NCI-H2107 treated with DMSO at 0.1 percent for 48 hours (cell line): ENCODE measurements at regions not wholly inside any gene's neighbourhood (a gene's known extent, or its start where the extent isn't known, plus 50 kb on each side); places are given as distances from the start of the nearest gene placed in this dataset.

Source experiments
- DNase-seq: peaks from one replicate; lab custom pipeline; 2025; ENCODE audit not compliant: unreplicated experiment; lab: John Stamatoyannopoulos, UW

DNA sequence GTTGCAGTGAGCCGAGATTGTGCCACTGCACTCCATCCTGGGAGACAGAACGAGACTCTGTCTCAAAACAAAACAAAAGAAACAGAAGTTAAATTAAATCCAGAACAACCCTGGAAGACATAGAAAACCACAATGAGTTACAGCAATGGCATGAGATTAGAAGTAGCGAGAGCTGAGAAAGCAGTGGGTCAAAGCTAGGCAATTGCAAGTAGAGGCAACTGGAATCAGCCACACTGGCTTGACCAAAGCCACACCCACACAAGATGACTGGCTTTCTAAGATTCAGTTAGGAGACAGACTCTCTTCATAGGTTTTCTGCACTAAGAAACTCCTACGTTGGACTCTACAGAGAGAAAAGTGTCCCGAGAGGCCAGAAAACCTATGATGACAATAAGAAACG, 443.0 kb downstream of the GPM6A start:
- DNase-seq, result no peak

GRCh38 chr4:175371091-175371490, 441.0 kb downstream of the GPM6A start:
- DNase-seq, result no peak

- no peak for DNase-seq
Measured at GRCh38 chr4:175373031-175373430, 439.0 kb downstream of the GPM6A start.

DNA sequence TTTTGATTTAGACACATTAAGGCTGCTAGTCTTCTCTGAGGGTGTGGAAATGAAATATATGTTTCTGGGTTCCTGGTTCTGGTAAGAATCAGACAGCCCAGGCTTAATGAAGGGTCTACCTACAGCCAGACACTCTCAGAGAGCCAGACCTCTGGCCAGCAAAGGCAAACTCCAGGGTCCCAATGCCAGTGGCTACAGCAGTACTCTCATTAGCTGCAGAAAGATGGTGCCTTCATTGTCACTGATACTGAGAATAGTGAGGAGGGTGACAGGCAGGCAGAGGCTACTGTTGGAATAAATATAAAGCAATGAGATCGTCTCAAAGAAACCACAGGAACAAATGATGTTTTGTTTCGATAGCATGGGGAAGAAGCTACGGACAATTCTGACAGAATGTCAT, 437.6 kb downstream of the GPM6A start:
- DNase-seq, result no peak

GRCh38 chr4:175376287-175376977, 435.6 kb downstream of the GPM6A start:
- DNase-seq, result no peak

DNA sequence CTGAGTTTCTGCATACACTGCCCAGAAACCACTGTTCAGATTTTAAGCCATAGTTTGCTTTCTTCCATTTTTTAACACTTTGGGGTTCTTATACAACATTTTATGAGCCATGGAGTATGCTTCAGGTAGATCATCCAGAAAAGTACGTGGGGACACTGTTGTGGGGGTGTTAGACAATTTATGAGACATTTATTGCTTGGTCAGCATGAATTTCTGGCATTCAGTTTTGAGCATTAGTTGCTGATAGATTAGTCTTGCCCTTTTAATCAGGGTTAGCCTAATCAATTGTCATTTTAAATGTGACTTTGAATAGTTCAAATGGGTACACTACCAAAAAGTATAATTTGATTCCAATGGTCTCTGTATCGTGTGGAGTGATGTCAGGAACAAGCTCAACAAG, 434.9 kb downstream of the GPM6A start:
- DNase-seq, result no peak

DNA sequence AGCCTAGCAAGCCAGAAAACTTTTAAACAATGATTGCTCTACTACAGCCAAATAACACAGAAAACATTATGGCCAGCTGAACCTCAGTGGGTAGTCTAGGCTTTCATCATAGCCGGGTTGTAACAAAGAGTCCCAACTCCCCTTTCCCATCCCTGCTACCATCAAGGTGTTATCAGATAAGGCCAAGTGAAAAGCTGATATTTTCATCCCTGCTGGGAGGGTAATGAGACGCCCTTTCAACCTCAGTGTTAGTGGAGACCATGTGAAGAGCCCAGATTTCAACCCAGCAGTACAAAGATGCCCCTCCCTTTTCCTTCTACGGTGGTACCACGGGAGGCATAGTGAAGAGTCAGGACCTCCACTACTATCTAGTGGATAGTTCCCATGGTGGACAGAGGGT, 433.7 kb downstream of the GPM6A start:
- no peak for DNase-seq

- no peak for DNase-seq
Measured at GRCh38 chr4:175380841-175381240, 431.2 kb downstream of the GPM6A start.

DNA sequence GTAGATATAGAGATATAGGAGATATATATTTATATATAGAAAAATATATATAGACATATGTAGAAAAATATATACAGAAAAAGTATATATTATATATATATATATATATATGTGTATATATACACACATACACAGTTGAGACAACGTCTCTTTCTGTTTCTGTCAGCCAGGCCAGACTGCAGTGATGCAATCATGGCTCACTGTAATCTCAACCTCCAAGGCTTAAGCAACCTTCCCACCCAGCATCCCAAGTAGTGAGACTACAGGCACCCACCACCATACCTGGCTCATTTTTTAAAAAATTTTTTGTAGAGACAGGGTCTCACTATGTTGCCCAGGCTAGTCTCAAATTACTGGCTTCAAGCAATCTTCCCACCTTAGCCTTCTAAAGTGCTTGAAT, 426.3 kb downstream of the GPM6A start:
- no peak for DNase-seq

GRCh38 chr4:175386776-175387507, 425.1 kb downstream of the GPM6A start:
- DNase-seq, result no peak

DNA sequence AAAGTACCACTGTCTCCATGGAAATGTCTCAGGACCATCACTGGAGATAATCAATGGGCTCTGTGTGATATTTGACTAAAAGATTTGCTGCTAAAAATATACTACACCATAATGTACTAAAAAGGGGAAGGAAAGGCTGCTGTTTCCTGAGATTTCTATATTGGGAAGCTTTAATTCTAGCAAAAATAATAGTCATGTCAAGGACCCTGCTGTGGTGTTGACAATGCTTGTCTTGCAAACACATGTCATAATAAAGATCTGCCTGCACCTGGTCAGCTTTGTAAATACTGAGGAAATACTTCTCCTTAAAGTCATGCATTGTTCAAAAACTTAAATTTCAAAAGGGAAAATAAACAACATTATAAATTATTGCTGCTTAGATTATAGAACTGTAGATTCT, 417.9 kb downstream of the GPM6A start:
- no peak for DNase-seq

DNA sequence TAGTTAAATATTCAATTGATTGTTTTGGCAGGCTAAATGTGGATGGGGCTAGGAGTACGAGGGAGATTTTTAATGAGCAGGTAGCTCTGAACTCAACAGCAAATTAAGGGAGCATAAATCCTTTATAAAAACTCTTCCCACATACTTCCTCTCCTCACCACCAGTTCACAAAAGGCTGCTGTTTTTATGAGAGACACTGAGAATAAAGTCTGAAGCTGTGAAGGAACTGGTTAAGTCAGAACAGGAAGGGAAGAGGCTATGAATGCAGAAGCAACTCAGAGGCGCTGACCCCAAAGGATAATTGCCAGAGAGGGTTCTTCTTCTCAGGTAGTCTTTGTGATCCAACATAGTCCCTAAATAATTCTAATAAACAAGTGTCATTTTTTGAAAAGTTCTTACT, 406.1 kb downstream of the GPM6A start:
- DNase-seq, result no peak

GRCh38 chr4:175407926-175408325, 404.1 kb downstream of the GPM6A start:
- DNase-seq, result no peak

- no peak for DNase-seq
Measured at GRCh38 chr4:175411251-175411650, 400.8 kb downstream of the GPM6A start.

GRCh38 chr4:175412161-175412560, 399.9 kb downstream of the GPM6A start:
- no peak for DNase-seq

GRCh38 chr4:175412746-175413145, 399.3 kb downstream of the GPM6A start:
- DNase-seq, result no peak

- no peak for DNase-seq
Measured at GRCh38 chr4:175413561-175413960, 398.5 kb downstream of the GPM6A start.

DNA sequence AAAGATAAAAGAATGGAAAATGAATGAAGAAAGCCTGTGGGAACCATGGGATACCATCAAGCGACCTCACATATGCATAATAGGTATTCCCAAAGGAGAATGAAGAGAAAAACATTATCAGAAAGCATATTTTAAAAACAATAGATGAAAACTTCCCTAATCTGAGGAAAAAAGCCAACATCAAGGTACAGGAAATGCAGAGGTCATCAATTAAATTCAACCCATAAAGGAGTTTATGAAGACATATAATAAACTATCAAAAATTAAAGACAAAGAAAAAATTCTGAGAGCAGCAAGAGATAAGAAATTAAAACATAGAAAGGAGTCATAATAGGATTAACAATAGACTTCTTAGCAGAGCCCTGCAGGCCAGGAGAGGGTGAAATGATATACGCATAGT, 397.5 kb downstream of the GPM6A start:
- DNase-seq, result no peak

- DNase-seq, result no peak
Measured at GRCh38 chr4:175418516-175418915, 393.5 kb downstream of the GPM6A start.

- no peak for DNase-seq
Measured at GRCh38 chr4:175419236-175419718, 392.8 kb downstream of the GPM6A start.

GRCh38 chr4:175421506-175421905, 390.6 kb downstream of the GPM6A start:
- no peak for DNase-seq

DNA sequence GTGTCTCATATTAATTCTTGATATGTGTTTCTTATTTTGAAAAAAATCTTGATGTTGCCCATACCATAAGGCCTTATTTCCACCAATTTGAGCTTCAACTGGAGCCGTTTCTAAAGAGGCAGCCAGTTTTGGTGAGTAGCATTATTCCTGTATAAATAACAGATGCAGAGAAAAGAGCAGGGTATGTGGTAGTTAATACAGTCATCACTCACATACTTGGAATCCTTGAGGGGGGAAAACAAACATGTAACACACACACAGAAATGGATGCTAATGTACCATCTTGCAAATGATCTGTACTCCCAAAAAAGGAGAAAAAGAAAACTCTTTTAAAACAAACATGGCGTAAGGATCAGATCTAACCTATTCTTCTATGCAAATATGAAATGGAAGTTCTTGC, 389.7 kb downstream of the GPM6A start:
- no peak for DNase-seq

DNA sequence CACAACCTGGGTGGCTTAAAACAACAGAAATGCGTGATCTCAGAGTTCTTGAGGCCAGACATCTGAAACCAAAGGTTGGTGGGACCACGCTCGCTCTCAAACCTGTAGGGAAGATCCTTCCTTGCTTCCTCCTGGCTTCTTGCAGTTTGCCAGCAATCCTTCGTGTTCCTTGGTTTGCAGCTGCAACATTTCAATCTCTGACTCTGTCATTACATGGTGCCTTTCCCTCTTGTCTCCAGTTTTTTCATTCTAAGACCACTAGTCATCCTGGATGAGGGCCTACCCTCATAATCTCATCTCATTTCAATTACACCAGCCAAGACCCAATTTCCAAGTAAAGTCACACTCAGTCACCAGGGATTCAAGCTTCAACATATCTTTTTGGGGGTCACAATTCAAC, 388.0 kb downstream of the GPM6A start:
- no peak for DNase-seq
